Keratinocyte (primary cell): ENCODE measurements at regions not wholly inside any gene's neighbourhood (a gene's known extent, or its start where the extent isn't known, plus 50 kb on each side); places are given as distances from the start of the nearest gene placed in this dataset.

Source experiments
- DNase-seq: peaks from one replicate; pipeline ENCODE4 v3.0.0-alpha.2; 2011; ENCODE audit warnings: low read depth, missing footprints, low spot score
- FAIRE-seq: peaks from 2 replicates; lab custom pipeline; 2011; peaks lifted over from hg19 to GRCh38; lab: Jason Lieb, UNC
- H2AFZ ChIP-seq: 2 replicates; pipeline ENCODE4 v1.6.0; 2012; ENCODE audit warnings: low read length, control low read depth, inconsistent platforms; ENCODE audit not compliant: control insufficient read depth
- H3K27ac ChIP-seq: 2 replicates; pipeline ENCODE4 v1.5.1; 2011; ENCODE audit warnings: low read length; ENCODE audit not compliant: control insufficient read depth, insufficient read depth
- H3K27me3 ChIP-seq: 3 replicates; pipeline ENCODE4 v1.6.0; 2011; ENCODE audit warnings: low read length; ENCODE audit not compliant: control insufficient read depth, insufficient read depth; ENCODE audit errors: extremely low read depth
- H3K36me3 ChIP-seq, 2 experiments: 2 replicates in 1 of 2; 3 replicates in 1 of 2; pipeline ENCODE4 v1.5.1; 2011; ENCODE audit warnings: low read length in 2 of 2, mild to moderate bottlenecking in 1 of 2; ENCODE audit not compliant: control insufficient read depth in 2 of 2, insufficient read depth in 2 of 2; ENCODE audit errors: extremely low read depth in 1 of 2
- H3K4me1 ChIP-seq: 3 replicates; pipeline ENCODE4 v1.5.1; 2011; ENCODE audit warnings: low read length; ENCODE audit not compliant: control insufficient read depth, insufficient read depth; ENCODE audit errors: extremely low read depth
- H3K4me2 ChIP-seq: 3 replicates; pipeline ENCODE4 v1.6.0; 2011; ENCODE audit warnings: low read depth, low read length; ENCODE audit not compliant: control insufficient read depth, insufficient read depth; ENCODE audit errors: extremely low read depth
- H3K4me3 ChIP-seq, 3 experiments: fragments of 200-600 bp in 1 of 3; sonication (generic) in 1 of 3; 2 replicates in 2 of 3; 3 replicates in 1 of 3; pipeline ENCODE4 v1.5.1; 2011 to 2016; ENCODE audit warnings: low read length in 3 of 3, mild to moderate bottlenecking in 3 of 3, control low read depth in 2 of 3, inconsistent platforms in 1 of 3, low read depth in 1 of 3, mixed read lengths in 1 of 3, mixed run types in 1 of 3, moderate library complexity in 1 of 3; ENCODE audit not compliant: control insufficient read depth in 2 of 3, insufficient read depth in 2 of 3; ENCODE audit errors: extremely low read depth in 1 of 3
- H3K79me2 ChIP-seq: 2 replicates; pipeline ENCODE4 v1.6.0; 2012; ENCODE audit warnings: low read length; ENCODE audit not compliant: control insufficient read depth, insufficient read depth
- H3K9ac ChIP-seq: 3 replicates; pipeline ENCODE4 v1.6.0; 2011; ENCODE audit warnings: low read length; ENCODE audit not compliant: control insufficient read depth, insufficient read depth; ENCODE audit errors: extremely low read depth
- H3K9me1 ChIP-seq: 3 replicates; pipeline ENCODE4 v1.6.0; 2011; ENCODE audit warnings: low read length; ENCODE audit not compliant: control insufficient read depth, insufficient read depth; ENCODE audit errors: extremely low read depth
- H3K9me3 ChIP-seq: 2 replicates; pipeline ENCODE4 v1.5.1; 2012; ENCODE audit warnings: low read depth, low read length; ENCODE audit not compliant: control insufficient read depth
- H4K20me1 ChIP-seq: 3 replicates; pipeline ENCODE4 v1.6.0; 2011; ENCODE audit warnings: low read length; ENCODE audit not compliant: control insufficient read depth, insufficient read depth; ENCODE audit errors: extremely low read depth
- EZH2 ChIP-seq: IDR thresholded peaks from one replicate; pipeline ENCODE4 v1.6.1; 2012; ENCODE audit warnings: inconsistent platforms, mild to moderate bottlenecking, low read length, moderate library complexity
- dilution Hi-C: fragments of 300-500 bp; cut with MboI; formaldehyde crosslinking; loops from one replicate; pipeline ENCODE4 v1.7.0; 2020; ENCODE audit warnings: low sequenced_read_pairs; ENCODE audit not compliant: extremely low pct_ligation_motif_present
- TF ChIP-seq, protein P1 (sequence below), 3 experiments: IDR thresholded peaks in 1 of 3; conservative IDR thresholded peaks in 1 of 3; optimal IDR thresholded peaks in 1 of 3; 2 replicates in 2 of 3; 3 replicates in 1 of 3; pipeline versions ENCODE3 to v1.5.1; 2011; ENCODE audit warnings: low read length in 3 of 3, mild to moderate bottlenecking in 3 of 3, moderate library complexity in 2 of 3, control low read depth in 1 of 3, inconsistent platforms in 1 of 3; ENCODE audit not compliant: insufficient read depth in 2 of 3; ENCODE audit errors: extremely low read depth in 1 of 3

GRCh38 chr6:23339268-23339667 is 769.9 kb downstream of the HDGFL1 start:
- Histone ChIP-seq H3K9me1 (no peaks in the 10 kb centered on the region), H3K27ac (no peak overlapping the region), H3K36me3 (no peaks in the 10 kb centered on the region), H3K27me3 (no peaks in the 10 kb centered on the region), H3K9ac (no peak overlapping the region), H3K9me3 (no peaks in the 10 kb centered on the region), H3K4me1 (no peaks in the 10 kb centered on the region), H3K4me3 (no peak overlapping the region), H4K20me1 (no peaks in the 10 kb centered on the region), H3K4me2 (no peak overlapping the region), H2AFZ (no peak overlapping the region), H3K79me2 (no peaks in the 10 kb centered on the region)
- FAIRE-seq, result no peak
- TF ChIP-seq, protein P1, sequence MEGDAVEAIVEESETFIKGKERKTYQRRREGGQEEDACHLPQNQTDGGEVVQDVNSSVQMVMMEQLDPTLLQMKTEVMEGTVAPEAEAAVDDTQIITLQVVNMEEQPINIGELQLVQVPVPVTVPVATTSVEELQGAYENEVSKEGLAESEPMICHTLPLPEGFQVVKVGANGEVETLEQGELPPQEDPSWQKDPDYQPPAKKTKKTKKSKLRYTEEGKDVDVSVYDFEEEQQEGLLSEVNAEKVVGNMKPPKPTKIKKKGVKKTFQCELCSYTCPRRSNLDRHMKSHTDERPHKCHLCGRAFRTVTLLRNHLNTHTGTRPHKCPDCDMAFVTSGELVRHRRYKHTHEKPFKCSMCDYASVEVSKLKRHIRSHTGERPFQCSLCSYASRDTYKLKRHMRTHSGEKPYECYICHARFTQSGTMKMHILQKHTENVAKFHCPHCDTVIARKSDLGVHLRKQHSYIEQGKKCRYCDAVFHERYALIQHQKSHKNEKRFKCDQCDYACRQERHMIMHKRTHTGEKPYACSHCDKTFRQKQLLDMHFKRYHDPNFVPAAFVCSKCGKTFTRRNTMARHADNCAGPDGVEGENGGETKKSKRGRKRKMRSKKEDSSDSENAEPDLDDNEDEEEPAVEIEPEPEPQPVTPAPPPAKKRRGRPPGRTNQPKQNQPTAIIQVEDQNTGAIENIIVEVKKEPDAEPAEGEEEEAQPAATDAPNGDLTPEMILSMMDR (optimal IDR thresholded peaks at IDR 0.05 in 1 of 3, IDR thresholded peaks at IDR 0.05 in 1 of 3, conservative IDR thresholded peaks at IDR 0.05 in 1 of 3; ENCODE audit: extremely low read depth in 1 of 3, insufficient read depth in 2 of 3, low read length in 3 of 3), result no peak
- no peak for TF ChIP-seq EZH2
- DNase-seq, result no peak
- dilution Hi-C loops, result no loop called here

GRCh38 chr6:23340271-23340670 is 770.9 kb downstream of the HDGFL1 start:
- DNase-seq (no peak), FAIRE-seq (no peak)
- H3K4me3 ChIP-seq, result no peak overlapping the region
- no peaks in the 10 kb centered on the region for H3K36me3 ChIP-seq
- no peak overlapping the region for H3K27ac ChIP-seq
- TF ChIP-seq EZH2, result no peak
- TF ChIP-seq, protein P1 (optimal IDR thresholded peaks at IDR 0.05 in 1 of 3, IDR thresholded peaks at IDR 0.05 in 1 of 3, conservative IDR thresholded peaks at IDR 0.05 in 1 of 3; ENCODE audit: extremely low read depth in 1 of 3, insufficient read depth in 2 of 3, low read length in 3 of 3), result no peak
- H3K4me1 ChIP-seq, result no peaks in the 10 kb centered on the region
- dilution Hi-C loops, result no loop called here
- H2AFZ ChIP-seq, result no peak overlapping the region
- no peak overlapping the region for H3K9ac ChIP-seq
- H3K9me3 ChIP-seq, result no peaks in the 10 kb centered on the region
- no peaks in the 10 kb centered on the region for H3K27me3 ChIP-seq
- no peaks in the 10 kb centered on the region for H3K9me1 ChIP-seq
- no peak overlapping the region for H3K4me2 ChIP-seq
- H4K20me1 ChIP-seq, result no peaks in the 10 kb centered on the region
- H3K79me2 ChIP-seq, result no peaks in the 10 kb centered on the region
